ENCODE measurements at regions not wholly inside any gene's neighbourhood (a gene's known extent, or its start where the extent isn't known, plus 50 kb on each side); places are given as distances from the start of the nearest gene placed in this dataset.

- in situ Hi-C loops (cut with HindIII; ENCODE audit: low pct_ligation_motif_present, low sequenced_read_pairs), result no loop called here
- Histone ChIP-seq H3K36me3 (replicated peaks) (no peaks in the 10 kb centered on the region), H3K4me3 (ENCODE audit: low read depth, low read length) (no peak overlapping the region), H3K27ac (no peak overlapping the region), H3K27me3 (replicated peaks) (no peaks in the 10 kb centered on the region)
- TF ChIP-seq CTCF (IDR thresholded peaks at IDR 0.05; ENCODE audit: low read depth, low read length, missing control alignments), result no peak
- no peak for DNase-seq
Observed at GRCh38 chr19:30817197-30817596, 445.0 kb downstream of the ZNF536 start.

- Histone ChIP-seq H3K27ac (no peak overlapping the region), H3K36me3 (replicated peaks) (no peaks in the 10 kb centered on the region), H3K4me3 (ENCODE audit: low read depth, low read length) (no peak overlapping the region), H3K27me3 (replicated peaks) (no peaks in the 10 kb centered on the region)
- no peak for DNase-seq
- in situ Hi-C loops (cut with HindIII; ENCODE audit: low pct_ligation_motif_present, low sequenced_read_pairs), result no loop called here
- TF ChIP-seq CTCF (IDR thresholded peaks at IDR 0.05; ENCODE audit: low read depth, low read length, missing control alignments), result no peak
Observed at GRCh38 chr19:30815889-30816580, 443.9 kb downstream of the ZNF536 start.

GRCh38 chr19:30812099-30812678 is 440.0 kb downstream of the ZNF536 start:
- Histone ChIP-seq H3K27ac (no peak overlapping the region), H3K4me3 (ENCODE audit: low read depth, low read length) (no peak overlapping the region), H3K36me3 (replicated peaks) (no peaks in the 10 kb centered on the region), H3K27me3 (replicated peaks) (no peaks in the 10 kb centered on the region)
- no peak for TF ChIP-seq CTCF (IDR thresholded peaks at IDR 0.05; ENCODE audit: low read depth, low read length, missing control alignments)
- no peak for DNase-seq
- in situ Hi-C loops (cut with HindIII; ENCODE audit: low pct_ligation_motif_present, low sequenced_read_pairs), result no loop called here

GRCh38 chr19:30811397-30812098 is 439.4 kb downstream of the ZNF536 start:
- Histone ChIP-seq H3K27ac (no peak overlapping the region), H3K27me3 (replicated peaks) (no peaks in the 10 kb centered on the region), H3K4me3 (ENCODE audit: low read depth, low read length) (no peak overlapping the region), H3K36me3 (replicated peaks) (no peaks in the 10 kb centered on the region)
- no peak for DNase-seq
- TF ChIP-seq CTCF (IDR thresholded peaks at IDR 0.05; ENCODE audit: low read depth, low read length, missing control alignments), result no peak
- in situ Hi-C loops (cut with HindIII; ENCODE audit: low pct_ligation_motif_present, low sequenced_read_pairs), result no loop called here

GRCh38 chr19:30810726-30811125 is 438.5 kb downstream of the ZNF536 start:
- H3K36me3 ChIP-seq (replicated peaks), result no peaks in the 10 kb centered on the region
- no peak overlapping the region for H3K4me3 ChIP-seq (ENCODE audit: low read depth, low read length)
- no peak for DNase-seq
- H3K27ac ChIP-seq, result no peak overlapping the region
- no peak for TF ChIP-seq CTCF (IDR thresholded peaks at IDR 0.05; ENCODE audit: low read depth, low read length, missing control alignments)
- H3K27me3 ChIP-seq (replicated peaks), result no peaks in the 10 kb centered on the region
- in situ Hi-C loops (cut with HindIII; ENCODE audit: low pct_ligation_motif_present, low sequenced_read_pairs), result no loop called here

Measured in brain microvascular endothelial cell (primary cell).